HG03521 (cell line): ENCODE measurements at regions not wholly inside any gene's neighbourhood (a gene's known extent, or its start where the extent isn't known, plus 50 kb on each side); places are given as distances from the start of the nearest gene placed in this dataset.
A peak's percentile ranks its signal among the peaks of the same experiment; 100 is the strongest.
"Not testable (repeated sequence)": the region's sequence is repeated elsewhere in the genome, so short reads cannot be mapped to it uniquely, and the experiment has no call there.

Source experiments
- ATAC-seq: cut with Tn5 transposase; IDR thresholded peaks from one replicate; pipeline ENCODE4 v1.9.1; 2021; ENCODE audit warnings: mild to moderate bottlenecking, moderate library complexity; ENCODE audit not compliant: unreplicated experiment

GRCh38 chr6:11486959-11487358 is 50.6 kb upstream of the TMEM170B start:
- ATAC-seq = no peak

GRCh38 chr6:11486486-11486885 is 51.1 kb upstream of the TMEM170B start:
- ATAC-seq = no peak

- ATAC-seq = no peak
Observed at GRCh38 chr6:11486051-11486450, 51.5 kb upstream of the TMEM170B start.

- no peak for ATAC-seq
Observed at GRCh38 chr6:11485271-11485670, 52.3 kb upstream of the TMEM170B start.

GRCh38 chr6:11484441-11484840 is 53.1 kb upstream of the TMEM170B start:
- no peak for ATAC-seq

GRCh38 chr6:11482616-11483015 is 54.9 kb upstream of the TMEM170B start:
- ATAC-seq = no peak

GRCh38 chr6:11480541-11480940 is 57.0 kb upstream of the TMEM170B start:
- ATAC-seq = no peak

- ATAC-seq = no peak
Observed at GRCh38 chr6:11479296-11479695, 58.3 kb upstream of the TMEM170B start.

- no peak for ATAC-seq
Observed at GRCh38 chr6:11478586-11478985, 59.0 kb upstream of the TMEM170B start.

GRCh38 chr6:11475016-11475415 is 62.5 kb upstream of the TMEM170B start:
- ATAC-seq = no peak

GRCh38 chr6:11473008-11473740 is 64.4 kb upstream of the TMEM170B start:
- no peak for ATAC-seq

- no peak for ATAC-seq
Observed at GRCh38 chr6:11471261-11471660, 66.3 kb upstream of the TMEM170B start.

- ATAC-seq = no peak
Observed at GRCh38 chr6:11469684-11470083, 67.9 kb upstream of the TMEM170B start.

- ATAC-seq = not testable (repeated sequence)
Observed at GRCh38 chr6:11468271-11468670, 69.3 kb upstream of the TMEM170B start.

GRCh38 chr6:11467364-11467763 is 70.2 kb upstream of the TMEM170B start:
- no peak for ATAC-seq

GRCh38 chr6:11463398-11463780 is 74.2 kb upstream of the TMEM170B start:
- no peak for ATAC-seq

- no peak for ATAC-seq
Observed at GRCh38 chr6:11462742-11463397, 74.7 kb upstream of the TMEM170B start.

GRCh38 chr6:11460837-11461661 is 76.5 kb upstream of the TMEM170B start:
- ATAC-seq = peak; percentile 53

GRCh38 chr6:11460001-11460668 is 77.4 kb upstream of the TMEM170B start:
- peak; percentile 30 for ATAC-seq

GRCh38 chr6:11459079-11459610 is 78.4 kb upstream of the TMEM170B start:
- peak; percentile 46 for ATAC-seq

- no peak for ATAC-seq
Observed at GRCh38 chr6:11458509-11458908, 79.0 kb upstream of the TMEM170B start.
